ENCODE measurements at regions not wholly inside any gene's neighbourhood (a gene's known extent, or its start where the extent isn't known, plus 50 kb on each side); places are given as distances from the start of the nearest gene placed in this dataset.

GRCh38 chr22:48004038-48004437, 1241.6 kb downstream of the TBC1D22A start:
- TF ChIP-seq CTCF (IDR thresholded peaks at IDR 0.05) (no peak), POLR2A (IDR thresholded peaks at IDR 0.05) (no peak)

All from heart left ventricle (tissue), 13 donors.